Muscle of leg (tissue), 3 donors: ENCODE measurements at regions not wholly inside any gene's neighbourhood (a gene's known extent, or its start where the extent isn't known, plus 50 kb on each side); places are given as distances from the start of the nearest gene placed in this dataset.

Experiments
- DNase-seq: peaks from one replicate; pipeline ENCODE4 v3.0.0; 2013
- H3K27ac ChIP-seq: one replicate; pipeline ENCODE4 v1.5.1; 2013; ENCODE audit warnings: mild to moderate bottlenecking, low read length, control low read depth
- H3K27me3 ChIP-seq: one replicate; pipeline ENCODE4 v1.6.1; 2013; ENCODE audit warnings: low read length; ENCODE audit not compliant: control insufficient read depth, insufficient read depth
- H3K36me3 ChIP-seq: one replicate; pipeline ENCODE4 v1.6.1; 2013; ENCODE audit warnings: low read length; ENCODE audit not compliant: control insufficient read depth, insufficient read depth
- H3K4me1 ChIP-seq: one replicate; pipeline ENCODE4 v1.6.1; 2013; ENCODE audit warnings: low read length; ENCODE audit not compliant: control insufficient read depth, insufficient read depth
- H3K4me3 ChIP-seq: one replicate; pipeline ENCODE4 v1.5.1; 2013; ENCODE audit warnings: low read length, control low read depth
- H3K9me3 ChIP-seq: replicated peaks from 2 replicates; pipeline ENCODE4 v1.6.1; 2013; ENCODE audit warnings: low read depth, low read length; ENCODE audit not compliant: control insufficient read depth
- WGBS: methylation state at CpG from one replicate; pipeline ENCODE4 v1.1.5; 2013; ENCODE audit warnings: missing lambda C conversion rate; ENCODE audit not compliant: insufficient coverage; 5-methylcytosine and 5-hydroxymethylcytosine counted together

- Histone ChIP-seq H3K4me1 (no peaks in the 10 kb centered on the region), H3K27ac (no peak overlapping the region), H3K9me3 (peaks cover 4% of the 10 kb centered on the region), H3K27me3 (no peaks in the 10 kb centered on the region), H3K36me3 (no peaks in the 10 kb centered on the region), H3K4me3 (no peak overlapping the region)
- 79% methylated on average over 4 of the region's 8 CpGs for WGBS
- no peak for DNase-seq
Measured at GRCh38 chr22:47899894-47900293, 1137.4 kb downstream of the TBC1D22A start.

GRCh38 chr22:47898946-47899345 lies 1136.5 kb downstream of the TBC1D22A start:
- no CpG with 5 or more reads among the region's 3 CpGs for WGBS
- Histone ChIP-seq H3K27me3 (no peaks in the 10 kb centered on the region), H3K36me3 (no peaks in the 10 kb centered on the region), H3K27ac (no peak overlapping the region), H3K4me1 (no peaks in the 10 kb centered on the region), H3K9me3 (peaks cover 8% of the 10 kb centered on the region), H3K4me3 (no peak overlapping the region)
- DNase-seq: no peak

GRCh38 chr22:47891609-47892008 lies 1129.2 kb downstream of the TBC1D22A start:
- no peak overlapping the region for H3K4me3 ChIP-seq
- H3K27ac ChIP-seq: no peak overlapping the region
- no peak for DNase-seq
- H3K4me1 ChIP-seq: no peaks in the 10 kb centered on the region
- peaks cover 8% of the 10 kb centered on the region for H3K9me3 ChIP-seq
- 82% methylated on average over 3 of the region's 6 CpGs for WGBS
- H3K27me3 ChIP-seq: no peaks in the 10 kb centered on the region
- no peaks in the 10 kb centered on the region for H3K36me3 ChIP-seq

GRCh38 chr22:47888817-47889216 lies 1126.4 kb downstream of the TBC1D22A start:
- Histone ChIP-seq H3K4me3 (no peak overlapping the region), H3K27ac (no peak overlapping the region), H3K36me3 (no peaks in the 10 kb centered on the region), H3K27me3 (peaks cover 2% of the 10 kb centered on the region), H3K9me3 (no peaks in the 10 kb centered on the region), H3K4me1 (no peaks in the 10 kb centered on the region)
- DNase-seq: no peak
- WGBS: 74% methylated on average over 8 of the region's 9 CpGs

- no peaks in the 10 kb centered on the region for H3K9me3 ChIP-seq
- no peaks in the 10 kb centered on the region for H3K36me3 ChIP-seq
- 90% methylated on average over 14 of the region's 14 CpGs for whole genome bisulfite sequencing
- no peaks in the 10 kb centered on the region for H3K4me1 ChIP-seq
- no peak overlapping the region for H3K27ac ChIP-seq
- no peak overlapping the region for H3K4me3 ChIP-seq
- DNase-seq: no peak
- peaks cover 4% of the 10 kb centered on the region for H3K27me3 ChIP-seq
Measured at GRCh38 chr22:47884775-47885174, 1122.3 kb downstream of the TBC1D22A start.

GRCh38 chr22:47884200-47884599 lies 1121.8 kb downstream of the TBC1D22A start:
- DNase-seq: no peak
- 84% methylated on average over 15 of the region's 15 CpGs for WGBS
- Histone ChIP-seq H3K27ac (no peak overlapping the region), H3K36me3 (no peaks in the 10 kb centered on the region), H3K4me3 (no peak overlapping the region), H3K9me3 (no peaks in the 10 kb centered on the region), H3K27me3 (peaks cover 4% of the 10 kb centered on the region), H3K4me1 (no peaks in the 10 kb centered on the region)

GRCh38 chr22:47883757-47884156 lies 1121.3 kb downstream of the TBC1D22A start:
- Histone ChIP-seq H3K27me3 (peaks cover 4% of the 10 kb centered on the region), H3K4me3 (no peak overlapping the region), H3K4me1 (no peaks in the 10 kb centered on the region), H3K36me3 (no peaks in the 10 kb centered on the region), H3K27ac (no peak overlapping the region), H3K9me3 (no peaks in the 10 kb centered on the region)
- no peak for DNase-seq
- WGBS: 89% methylated on average over 8 of the region's 12 CpGs

GRCh38 chr22:47879346-47879745 lies 1116.9 kb downstream of the TBC1D22A start:
- peaks cover 2% of the 10 kb centered on the region for H3K27me3 ChIP-seq
- no peak overlapping the region for H3K27ac ChIP-seq
- no peak for DNase-seq
- no peak overlapping the region for H3K4me3 ChIP-seq
- WGBS: no CpG with 5 or more reads among the region's 2 CpGs
- no peaks in the 10 kb centered on the region for H3K36me3 ChIP-seq
- no peaks in the 10 kb centered on the region for H3K9me3 ChIP-seq
- no peaks in the 10 kb centered on the region for H3K4me1 ChIP-seq

- H3K27me3 ChIP-seq: peaks cover 2% of the 10 kb centered on the region
- no peak overlapping the region for H3K27ac ChIP-seq
- H3K9me3 ChIP-seq: no peaks in the 10 kb centered on the region
- no peaks in the 10 kb centered on the region for H3K4me1 ChIP-seq
- no peak for DNase-seq
- no peak overlapping the region for H3K4me3 ChIP-seq
- 61% methylated on average over 3 of the region's 5 CpGs for WGBS
- no peaks in the 10 kb centered on the region for H3K36me3 ChIP-seq
Measured at GRCh38 chr22:47878460-47878859, 1116.0 kb downstream of the TBC1D22A start.

GRCh38 chr22:47872761-47873535 lies 1110.5 kb downstream of the TBC1D22A start:
- 76% methylated on average over 13 of the region's 19 CpGs for WGBS
- no peaks in the 10 kb centered on the region for H3K9me3 ChIP-seq
- peaks cover 3% of the 10 kb centered on the region for H3K27me3 ChIP-seq
- no peaks in the 10 kb centered on the region for H3K36me3 ChIP-seq
- no peak overlapping the region for H3K4me3 ChIP-seq
- H3K27ac ChIP-seq: no peak overlapping the region
- no peak for DNase-seq
- H3K4me1 ChIP-seq: no peaks in the 10 kb centered on the region

GRCh38 chr22:47865626-47866025 lies 1103.2 kb downstream of the TBC1D22A start:
- WGBS: no CpG with 5 or more reads among the region's 3 CpGs
- Histone ChIP-seq H3K27ac (no peak overlapping the region), H3K27me3 (no peaks in the 10 kb centered on the region), H3K36me3 (no peaks in the 10 kb centered on the region), H3K4me1 (no peaks in the 10 kb centered on the region), H3K4me3 (no peak overlapping the region), H3K9me3 (no peaks in the 10 kb centered on the region)
- DNase-seq: no peak
